Left ventricle myocardium superior (tissue), 1 donor: ENCODE measurements at regions not wholly inside any gene's neighbourhood (a gene's known extent, or its start where the extent isn't known, plus 50 kb on each side); places are given as distances from the start of the nearest gene placed in this dataset.
A peak's percentile ranks its signal among the peaks of the same experiment; 100 is the strongest.

Experiments used
- ATAC-seq: fragments of 200-7000 bp; cut with Tn5 transposase; one replicate; pipeline ENCODE4 v1.9.1; 2020; ENCODE audit warnings: mild to moderate bottlenecking, moderate library complexity
- DNase-seq: peaks from one replicate; pipeline ENCODE4 v3.0.0-alpha.2; 2020
- intact Hi-C: fragments of 100-400 bp; cut with micrococcal nuclease; formaldehyde crosslinking; loops from one replicate; pipeline ENCODE4 v1.11.0; 2022
- donor health status: DM: no; HTN: yes; CAD: no; lungs with severe emphysema.

DNA sequence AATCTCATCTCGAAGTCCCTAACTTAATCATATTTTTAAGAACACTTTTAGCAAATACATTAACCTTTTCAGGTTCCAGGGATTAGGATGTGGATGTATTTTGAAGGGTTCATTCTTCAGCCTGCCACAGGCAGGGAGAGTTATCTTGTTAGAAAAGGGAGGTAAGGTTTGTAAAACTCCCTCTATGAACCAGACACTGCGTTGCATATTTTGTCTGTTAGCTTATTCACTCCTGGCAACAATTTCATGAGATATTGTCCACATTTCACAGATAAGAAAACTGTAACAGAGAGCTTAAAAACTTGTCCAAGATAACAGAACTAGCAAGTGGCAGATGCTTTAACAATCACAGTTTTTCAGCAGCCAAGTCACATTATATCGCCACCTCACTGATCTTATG, 155.4 kb downstream of the DIPK2A start:
- intact Hi-C loops = no loop called here
- DNase-seq (no peak), ATAC-seq (no peak)

DNA sequence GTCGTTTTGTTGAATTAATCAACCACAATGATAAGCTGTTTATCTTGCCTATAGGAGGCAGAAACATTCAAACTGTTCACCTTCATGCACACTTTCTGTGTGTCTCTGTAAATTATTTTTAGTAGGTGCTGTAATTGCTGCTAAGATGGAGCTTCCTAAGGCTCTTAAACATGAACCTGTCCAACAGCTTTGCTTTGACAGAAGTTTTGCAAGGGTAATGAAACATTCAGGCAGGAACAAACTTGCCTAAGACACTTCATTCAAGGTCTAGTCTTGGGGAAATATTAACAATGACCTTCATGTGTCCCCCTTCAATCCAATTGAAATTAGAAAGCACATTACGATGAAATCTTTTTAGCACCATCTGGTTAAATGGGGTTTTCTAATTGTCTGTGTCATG, 156.1 kb downstream of the DIPK2A start:
- no peak for DNase-seq
- no peak for ATAC-seq
- intact Hi-C loops = no loop called here

DNA sequence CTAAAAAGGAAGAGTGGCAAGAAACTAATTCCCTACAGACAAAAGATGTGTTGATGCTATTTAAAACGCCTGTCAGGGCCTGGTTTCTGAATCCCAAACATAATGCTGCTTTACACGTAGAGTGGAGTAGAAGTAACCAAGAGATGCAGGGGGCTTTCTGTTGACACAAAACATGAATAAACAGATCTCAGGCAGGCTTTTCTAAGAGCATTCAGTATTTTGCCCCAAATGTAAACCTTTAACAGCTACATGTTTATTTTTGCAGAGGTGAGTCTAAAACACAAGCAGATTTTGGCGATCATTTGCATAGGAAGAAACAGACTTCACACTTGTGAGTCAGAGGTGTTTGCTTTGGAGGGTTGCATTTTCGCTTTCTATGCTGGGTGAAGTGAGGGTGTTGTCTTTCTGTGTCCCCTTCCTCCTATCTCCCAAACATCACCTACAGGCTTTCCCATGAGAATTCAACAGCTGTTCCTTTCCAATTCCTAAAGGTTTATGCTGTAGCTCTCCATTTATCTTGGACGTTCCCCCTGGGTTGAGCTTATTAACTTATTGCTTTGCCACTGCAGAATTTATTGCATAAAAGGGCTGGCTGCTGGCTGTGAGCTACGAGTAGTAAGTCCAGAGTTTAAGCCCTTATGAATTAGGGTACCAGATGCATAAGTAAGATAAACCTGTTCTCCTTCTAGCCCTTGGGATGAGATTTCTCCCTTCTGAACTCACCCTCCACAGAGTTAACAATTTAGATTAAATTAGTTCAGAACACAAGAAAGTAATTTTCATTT, 156.7 kb downstream of the DIPK2A start:
- DNase-seq = no peak
- no peak for ATAC-seq
- intact Hi-C loops = no loop called here

DNA sequence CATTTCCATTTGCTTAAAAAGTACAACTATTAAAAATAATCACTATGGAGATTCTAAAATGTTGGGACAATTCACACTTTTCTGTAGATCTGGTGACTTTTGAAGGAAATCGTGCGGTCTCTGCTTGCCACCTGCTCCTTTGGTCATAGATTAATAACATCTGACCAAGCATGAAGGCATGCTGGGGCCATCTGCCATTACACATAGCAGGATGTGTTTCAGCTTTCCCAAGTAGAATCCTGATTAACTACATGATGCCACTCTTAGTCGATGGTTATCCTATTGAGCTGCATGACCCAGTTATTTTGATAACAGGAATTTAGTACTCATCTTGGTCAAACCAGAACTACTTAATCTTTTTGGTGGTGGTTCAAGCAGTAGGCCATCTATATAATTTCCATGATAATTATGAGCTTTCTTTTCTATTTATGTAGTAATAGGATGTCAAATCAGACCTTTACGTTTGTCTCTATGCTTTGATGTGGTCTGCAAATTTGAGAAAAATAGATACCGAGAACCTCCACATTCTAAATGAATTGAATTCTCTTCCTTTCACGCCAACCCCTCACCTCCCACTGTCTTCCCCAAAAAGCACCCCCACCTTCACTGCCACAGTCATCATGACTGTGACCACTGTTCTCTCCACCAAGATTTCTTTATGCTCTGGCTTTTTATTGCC, 158.1 kb downstream of the DIPK2A start:
- ATAC-seq = no peak
- intact Hi-C loops = no loop called here
- DNase-seq = no peak

DNA sequence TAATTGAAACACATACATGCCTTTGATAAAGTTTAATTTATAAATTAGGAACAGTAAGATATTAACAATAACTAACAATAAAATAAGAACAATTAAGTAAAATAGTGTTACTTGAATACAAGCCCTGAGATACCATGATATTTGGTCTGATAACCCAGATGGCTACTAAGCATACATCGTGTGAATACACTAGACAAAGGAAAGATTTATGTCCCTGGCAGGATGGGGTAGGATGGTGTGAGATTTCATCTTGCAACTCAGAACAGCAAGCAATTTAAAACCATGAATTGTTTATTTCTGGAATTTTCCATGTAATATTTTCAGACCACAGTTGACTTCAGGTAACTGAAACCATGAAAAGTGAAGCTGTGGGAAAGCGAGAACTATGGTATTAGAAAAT, 169.5 kb downstream of the DIPK2A start:
- intact Hi-C loops = no loop called here
- ATAC-seq (no peak), DNase-seq (no peak)

DNA sequence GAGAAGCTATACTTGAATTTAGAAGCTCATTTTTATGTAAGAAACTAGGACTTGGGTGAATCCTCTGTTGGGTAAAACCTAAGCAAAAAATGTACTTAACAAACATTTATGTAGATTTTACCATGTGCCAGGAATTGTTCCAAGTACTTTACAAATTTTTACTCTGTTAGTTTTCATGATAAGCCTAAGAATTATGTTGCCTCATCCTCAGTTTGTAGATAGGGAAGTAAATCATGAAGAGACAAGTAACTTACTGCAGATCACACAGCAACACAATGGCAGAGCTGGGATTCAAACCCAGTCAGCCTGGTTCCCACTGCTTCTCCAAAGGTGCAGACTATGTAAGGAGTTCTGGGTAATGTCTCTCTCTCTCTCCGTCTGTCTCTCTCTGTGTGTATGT, 169.9 kb downstream of the DIPK2A start:
- intact Hi-C loops = no loop called here
- ATAC-seq (no peak), DNase-seq (no peak)

DNA sequence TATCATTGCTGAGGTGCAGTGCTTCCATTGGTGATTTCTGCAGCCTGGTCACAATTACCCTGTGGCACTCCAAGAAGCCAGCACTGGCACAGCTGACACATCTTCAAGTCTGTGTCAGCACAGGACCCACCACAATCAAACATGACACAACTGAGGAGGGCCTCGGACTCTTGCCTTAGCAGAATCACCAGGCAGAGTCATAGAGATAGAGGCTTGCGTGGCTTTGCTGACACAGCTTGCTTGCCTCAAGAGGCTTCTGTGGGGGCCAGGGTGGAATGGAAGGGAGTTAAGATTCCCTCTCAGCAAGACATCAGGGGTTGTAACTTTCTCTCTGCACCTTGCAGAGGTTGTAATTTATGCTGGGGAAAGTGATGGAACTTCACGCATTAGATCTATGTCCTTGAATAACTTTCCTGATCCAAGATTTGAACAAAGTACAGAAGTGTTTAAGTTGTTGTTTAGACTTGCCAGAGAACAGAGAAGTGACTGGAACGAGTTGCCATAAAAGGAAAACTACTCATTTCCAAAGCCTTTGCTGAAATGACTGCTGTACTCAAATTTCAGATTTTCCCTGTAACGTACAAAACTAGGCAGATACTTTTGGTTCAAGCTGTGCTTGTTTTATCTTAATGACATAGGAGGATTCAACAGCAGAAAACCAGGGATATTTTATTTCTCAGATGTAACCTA, 170.7 kb downstream of the DIPK2A start:
- intact Hi-C loops = no loop called here
- DNase-seq = no peak
- ATAC-seq = peak; percentile 25

DNA sequence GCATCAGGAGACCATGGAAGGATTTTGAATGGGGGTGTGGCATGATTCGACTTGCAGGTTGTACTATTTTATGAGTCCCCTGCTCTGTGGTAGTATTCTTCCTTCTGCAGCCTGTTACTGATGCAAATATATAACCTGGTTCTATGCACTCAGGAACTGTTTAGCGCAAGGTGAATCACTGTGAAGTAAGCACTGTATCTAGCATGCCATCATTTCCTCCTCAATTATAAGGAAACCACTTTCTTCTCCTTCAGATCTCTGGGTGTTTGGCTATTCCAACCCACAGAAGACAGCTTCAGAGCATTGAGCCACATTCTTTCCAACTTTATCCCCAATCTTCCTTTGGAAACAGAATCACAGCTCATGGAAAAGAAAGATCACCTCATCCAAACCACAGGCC, 176.7 kb downstream of the DIPK2A start:
- ATAC-seq (no peak), DNase-seq (no peak)
- intact Hi-C loops = no loop called here

DNA sequence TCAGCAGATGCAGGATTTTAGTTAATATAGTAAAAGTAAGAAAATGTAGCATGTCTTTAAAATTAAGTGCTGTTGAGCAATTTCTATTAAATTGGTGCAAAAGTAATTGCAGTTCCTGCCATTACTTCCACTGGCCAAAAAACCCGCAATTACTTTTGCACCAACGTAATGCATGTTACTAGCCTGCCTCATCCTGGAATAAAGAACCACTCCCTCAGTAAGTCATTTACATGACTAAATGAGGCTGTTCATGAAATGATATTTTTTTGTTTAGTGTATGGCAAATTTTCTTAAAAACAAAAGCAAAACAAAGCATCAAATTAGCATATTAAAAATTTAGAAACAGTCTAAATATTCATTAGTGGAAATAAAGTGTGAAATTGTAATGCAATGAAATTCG, 180.4 kb downstream of the DIPK2A start:
- intact Hi-C loops = no loop called here
- ATAC-seq (no peak), DNase-seq (no peak)

DNA sequence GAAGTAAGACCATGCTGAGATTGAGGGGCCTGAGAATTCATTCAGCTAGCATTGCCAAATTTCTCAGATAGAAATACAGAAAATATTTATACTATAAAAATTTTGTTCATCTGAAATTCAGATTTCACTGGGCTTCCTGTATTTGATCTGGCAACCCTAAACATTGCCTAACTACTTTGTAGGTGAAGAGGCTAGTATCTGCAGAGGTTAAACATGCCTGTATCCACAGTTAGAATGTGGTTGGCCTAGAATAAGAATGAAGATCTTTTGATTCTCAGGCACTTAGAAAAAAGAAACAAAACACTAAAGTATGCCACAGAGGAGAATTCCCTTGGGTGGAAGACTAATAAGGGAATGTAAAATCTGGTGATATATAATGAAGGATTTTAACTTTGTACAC, 189.0 kb downstream of the DIPK2A start:
- ATAC-seq = no peak
- no peak for DNase-seq
- intact Hi-C loops = no loop called here

DNA sequence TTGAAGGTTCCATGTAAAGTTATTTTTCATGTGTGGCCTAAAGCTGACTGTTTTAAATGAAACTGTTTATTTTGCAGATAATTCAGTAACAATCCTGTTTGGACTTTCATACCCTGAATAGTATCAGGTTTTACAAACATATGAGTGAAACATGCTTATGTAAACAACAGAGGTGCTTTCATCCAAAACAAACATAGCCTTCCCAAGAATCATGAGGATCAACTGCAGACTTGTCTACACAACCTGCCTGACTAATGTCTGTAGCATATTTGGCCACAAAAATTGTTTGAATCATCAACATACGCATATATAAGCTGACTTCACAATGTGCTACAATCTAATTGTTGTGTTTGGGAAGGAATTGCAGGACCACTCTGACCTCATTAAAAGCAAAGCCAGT, 190.4 kb downstream of the DIPK2A start:
- intact Hi-C loops = no loop called here
- DNase-seq (no peak), ATAC-seq (no peak)

DNA sequence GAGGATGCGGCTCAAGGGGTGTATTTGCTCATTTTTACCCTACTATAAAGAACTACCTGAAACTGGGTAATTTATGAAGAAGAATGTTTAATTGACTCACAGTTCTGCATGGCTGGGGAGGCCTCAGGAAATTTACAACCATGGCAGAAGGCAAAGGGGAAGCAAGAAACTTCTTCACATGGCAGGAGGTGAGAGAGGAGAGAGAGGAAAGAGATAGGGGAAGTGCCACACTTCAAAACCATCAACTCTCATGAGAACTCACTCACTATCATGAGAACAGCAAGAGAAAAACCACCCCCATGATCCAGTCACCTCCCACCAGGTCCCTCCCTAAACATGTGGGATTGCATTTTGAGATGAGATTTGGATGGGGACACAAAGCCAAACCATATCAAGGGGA, 192.7 kb downstream of the DIPK2A start:
- intact Hi-C loops = no loop called here
- DNase-seq (no peak), ATAC-seq (no peak)

DNA sequence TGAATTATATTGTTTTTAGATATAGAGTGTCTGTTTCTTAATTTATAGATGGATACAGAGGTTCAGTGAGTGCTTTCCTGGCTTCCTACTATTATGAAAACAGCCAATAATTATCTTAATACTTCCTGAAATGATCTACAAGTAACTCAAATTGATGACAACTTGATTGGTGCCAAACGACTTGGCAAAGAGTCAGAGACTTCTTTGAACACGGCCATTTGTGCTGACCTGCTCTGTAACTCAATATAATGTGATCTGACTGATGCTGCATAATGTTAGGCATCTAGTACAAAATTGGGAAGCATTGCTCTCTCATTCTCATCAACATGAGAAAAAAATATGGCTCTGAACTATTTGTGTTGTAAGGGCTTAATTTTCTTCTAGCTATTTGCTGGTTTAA, 193.9 kb downstream of the DIPK2A start:
- ATAC-seq (no peak), DNase-seq (no peak)
- intact Hi-C loops = no loop called here

DNA sequence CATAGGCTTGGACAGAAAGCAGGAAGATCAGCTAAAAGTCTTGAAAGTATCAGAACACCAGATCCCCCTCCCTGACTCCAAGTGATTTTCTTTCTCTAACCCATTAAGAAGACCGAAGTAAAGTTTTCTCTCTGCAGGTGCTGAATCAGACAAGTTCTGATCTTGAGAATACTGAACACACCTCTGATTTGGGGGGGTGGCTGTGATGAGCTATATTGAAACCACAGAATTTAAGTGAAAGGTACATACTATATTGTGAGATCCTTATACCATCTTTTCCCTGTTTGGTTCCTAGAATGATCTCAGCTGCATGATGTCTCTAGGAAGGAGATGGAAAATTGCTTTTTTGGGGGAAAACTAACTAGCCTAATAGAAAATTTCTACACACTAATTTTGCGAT, 196.0 kb downstream of the DIPK2A start:
- intact Hi-C loops = no loop called here
- DNase-seq (no peak), ATAC-seq (no peak)

DNA sequence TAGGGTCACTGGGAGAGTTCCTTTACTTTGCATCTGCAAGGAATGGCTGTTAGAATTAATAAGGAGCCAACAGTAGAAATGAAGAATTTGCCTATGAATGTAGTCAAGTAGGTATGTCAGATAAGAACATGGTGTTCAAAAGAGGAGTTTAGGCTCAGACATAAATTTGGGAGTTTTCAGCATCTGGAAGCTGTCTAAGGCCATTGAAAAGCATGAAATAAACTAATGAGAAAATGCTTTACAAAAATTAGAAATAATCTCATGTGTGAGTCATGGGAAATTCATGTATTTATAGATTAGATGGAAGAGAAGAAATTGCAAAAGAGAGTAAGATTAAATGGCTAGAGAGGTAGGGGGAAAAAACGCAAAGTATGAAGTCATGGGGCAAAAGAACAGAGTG, 201.9 kb downstream of the DIPK2A start:
- DNase-seq = no peak
- intact Hi-C loops = no loop called here

DNA sequence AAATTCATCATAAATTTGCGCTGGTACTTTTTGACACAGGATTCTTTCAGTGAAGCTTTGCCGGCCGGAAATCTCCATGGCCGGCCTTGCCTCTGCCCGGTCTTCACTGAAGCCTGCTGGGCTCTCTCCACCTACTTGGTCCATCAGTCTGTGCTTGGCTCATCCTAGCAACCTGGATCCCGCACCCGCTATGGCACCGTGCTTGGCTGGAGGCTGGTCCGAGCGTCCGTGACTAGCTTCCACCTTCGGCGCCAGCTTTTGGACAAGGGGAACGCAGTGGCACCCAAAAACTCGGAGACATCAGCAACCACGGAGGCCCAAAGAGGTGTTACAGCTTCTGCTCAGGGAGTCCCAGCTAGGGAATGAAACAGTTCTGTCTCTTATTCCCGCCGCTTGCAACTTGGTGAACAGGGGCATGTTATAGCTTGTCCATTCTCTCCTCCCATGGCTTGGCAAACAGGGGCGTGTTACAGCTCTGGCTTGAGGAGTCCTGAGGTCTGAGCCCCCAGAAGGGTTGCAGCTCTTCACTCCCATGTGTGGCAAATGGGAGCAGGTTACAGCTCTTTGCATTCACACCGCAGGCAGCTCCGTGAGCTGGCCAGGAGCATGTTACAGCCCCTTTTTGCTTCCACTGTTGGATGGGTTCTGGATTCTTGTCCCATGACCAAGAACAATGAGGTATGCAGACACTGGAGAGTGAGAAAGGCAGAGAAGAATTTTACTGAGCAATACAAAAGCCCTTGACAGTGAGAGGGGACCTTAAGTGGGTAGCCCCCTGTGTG, 204.2 kb downstream of the DIPK2A start:
- ATAC-seq = no peak
- no peak for DNase-seq
- intact Hi-C loops = no loop called here

More for the DNA sequence above, 201.9 kb downstream of the DIPK2A start:
- no peak for ATAC-seq

DNA sequence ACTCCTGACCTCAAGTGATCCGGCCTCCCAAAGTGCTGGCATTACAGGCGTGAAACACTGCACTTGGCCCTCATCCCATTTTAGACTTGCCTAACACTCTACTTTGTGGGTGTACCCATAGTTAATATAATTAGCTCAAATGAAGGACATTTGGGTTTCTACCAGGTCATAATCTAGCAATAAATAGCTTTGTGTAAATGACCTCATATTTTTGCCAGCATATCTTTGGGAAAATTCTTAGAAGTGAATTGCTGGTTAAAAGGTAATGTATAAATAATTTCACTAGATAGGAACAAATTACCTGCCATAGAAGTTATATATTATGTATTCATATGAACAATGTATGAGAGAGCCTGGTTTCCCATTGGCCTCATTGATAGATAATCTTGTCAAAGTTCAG, 206.0 kb downstream of the DIPK2A start:
- ATAC-seq = no peak
- intact Hi-C loops = no loop called here
- no peak for DNase-seq

DNA sequence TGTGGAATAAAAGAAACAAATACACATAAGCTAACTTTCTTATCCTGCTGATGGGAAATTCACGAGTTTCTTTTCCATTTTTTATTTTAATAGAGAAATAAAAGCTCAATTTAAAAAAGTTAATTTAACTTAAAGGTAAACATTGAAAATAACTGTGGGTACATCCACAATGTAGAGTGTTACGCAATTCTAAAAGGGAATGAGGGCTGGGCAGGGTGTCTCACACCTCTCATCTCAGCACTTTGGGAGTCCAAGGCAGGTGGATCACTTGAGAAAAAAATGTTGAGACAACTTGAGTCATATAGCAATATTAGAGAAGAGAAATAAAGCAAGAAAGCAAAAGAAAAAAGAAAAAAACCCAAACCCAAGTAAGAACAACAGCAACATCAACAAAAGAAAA, 207.0 kb downstream of the DIPK2A start:
- no peak for ATAC-seq
- DNase-seq = no peak
- intact Hi-C loops = no loop called here

DNA sequence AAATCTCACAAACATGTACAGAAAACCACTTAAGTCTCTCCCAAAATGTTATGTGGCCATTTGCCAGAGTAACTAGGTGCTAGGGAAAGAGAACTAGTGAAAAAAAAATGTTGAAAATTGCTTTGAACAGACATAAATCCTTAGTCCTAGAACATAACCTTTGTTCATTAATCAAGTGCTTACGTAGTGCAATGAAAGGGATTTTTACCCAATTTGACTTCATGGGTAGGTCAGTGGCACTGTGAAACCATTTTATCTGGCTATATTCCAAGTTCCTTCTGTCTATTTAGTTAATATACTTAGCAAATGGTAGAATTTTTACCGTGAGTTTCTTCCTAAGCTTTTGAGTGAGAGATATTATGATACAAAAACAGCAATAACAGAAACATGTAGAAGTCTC, 209.4 kb downstream of the DIPK2A start:
- intact Hi-C loops = no loop called here
- no peak for DNase-seq
- ATAC-seq = no peak

DNA sequence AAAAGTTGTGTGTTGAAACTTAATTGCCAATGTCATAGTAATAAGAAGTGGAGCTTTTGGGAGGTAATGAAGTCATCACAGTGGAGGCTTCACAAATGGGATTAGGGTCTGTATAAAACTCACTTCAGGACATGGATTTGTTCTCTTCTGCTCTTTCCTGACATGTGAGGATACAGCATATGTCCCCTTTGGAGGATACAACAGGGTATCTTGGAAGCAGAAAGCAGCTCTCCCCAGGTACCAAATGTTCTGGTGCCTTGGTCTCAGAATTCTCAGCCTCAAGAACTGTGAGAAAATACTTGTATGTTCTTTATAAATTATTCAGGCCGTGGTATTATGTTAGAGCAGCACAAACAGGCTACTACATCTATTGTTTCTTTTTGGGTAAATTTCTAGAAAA, 210.9 kb downstream of the DIPK2A start:
- ATAC-seq (no peak), DNase-seq (no peak)
- intact Hi-C loops = no loop called here
